ENCODE measurements at regions not wholly inside any gene's neighbourhood (a gene's known extent, or its start where the extent isn't known, plus 50 kb on each side); places are given as distances from the start of the nearest gene placed in this dataset.

GRCh38 chr3:976006-976405, 116.8 kb upstream of the CNTN6 start:
- intact Hi-C loops (cut with micrococcal nuclease; ENCODE audit: unreplicated experiment) = no loop called here
- Histone ChIP-seq H3K4me3 (ENCODE audit: low read depth, low read length, poor library complexity, severe bottlenecking) (no peak overlapping the region), H3K9me3 (ENCODE audit: low read depth, low read length, poor library complexity, severe bottlenecking) (peaks cover 8% of the 10 kb centered on the region), H3K36me3 (ENCODE audit: insufficient read depth, low read length, poor library complexity, severe bottlenecking) (no peaks in the 10 kb centered on the region), H3K27me3 (replicated peaks; ENCODE audit: insufficient read depth, low read depth, low read length, poor library complexity) (no peaks in the 10 kb centered on the region), H3K27ac (ENCODE audit: low read depth, low read length, poor library complexity, severe bottlenecking) (no peak overlapping the region), H3K4me1 (ENCODE audit: insufficient read depth, low read length, poor library complexity, severe bottlenecking) (no peaks in the 10 kb centered on the region)
- CTCF ChIA-PET = no interaction called here
- no peak for DNase-seq (ENCODE audit: low spot score)
- no peak for TF ChIP-seq EZH2 (IDR thresholded peaks at IDR 0.05; ENCODE audit: borderline replicate concordance, low read depth, low read length, poor library complexity, severe bottlenecking)
- TF ChIP-seq CTCF (conservative IDR thresholded peaks at IDR 0.05; ENCODE audit: low read depth, low read length) = no peak
- no TSS peak for BruUV-seq (replicated peaks)
- POLR2A ChIA-PET (ENCODE audit: low non-redundant PET) = no interaction called here

GRCh38 chr3:981156-981555, 111.7 kb upstream of the CNTN6 start:
- no peak for DNase-seq (ENCODE audit: low spot score)

GRCh38 chr3:988785-989184, 104.0 kb upstream of the CNTN6 start:
- no peaks in the 10 kb centered on the region for H3K27me3 ChIP-seq (replicated peaks; ENCODE audit: insufficient read depth, low read depth, low read length, poor library complexity)
- H3K4me1 ChIP-seq (ENCODE audit: insufficient read depth, low read length, poor library complexity, severe bottlenecking) = no peaks in the 10 kb centered on the region
- TF ChIP-seq EZH2 (IDR thresholded peaks at IDR 0.05; ENCODE audit: borderline replicate concordance, low read depth, low read length, poor library complexity, severe bottlenecking) = no peak
- no peak for DNase-seq (ENCODE audit: low spot score)
- no peak overlapping the region for H3K27ac ChIP-seq (ENCODE audit: low read depth, low read length, poor library complexity, severe bottlenecking)
- no peaks in the 10 kb centered on the region for H3K9me3 ChIP-seq (ENCODE audit: low read depth, low read length, poor library complexity, severe bottlenecking)
- H3K36me3 ChIP-seq (ENCODE audit: insufficient read depth, low read length, poor library complexity, severe bottlenecking) = no peaks in the 10 kb centered on the region
- CTCF ChIA-PET = no interaction called here
- POLR2A ChIA-PET (ENCODE audit: low non-redundant PET) = no interaction called here
- intact Hi-C loops (cut with micrococcal nuclease; ENCODE audit: unreplicated experiment) = no loop called here
- no TSS peak for BruUV-seq (replicated peaks)
- no peak overlapping the region for H3K4me3 ChIP-seq (ENCODE audit: low read depth, low read length, poor library complexity, severe bottlenecking)

More at GRCh38 chr3:981156-981555, 111.7 kb upstream of the CNTN6 start:
- Histone ChIP-seq H3K9me3 (ENCODE audit: low read depth, low read length, poor library complexity, severe bottlenecking) (peaks cover 9% of the 10 kb centered on the region), H3K4me3 (ENCODE audit: low read depth, low read length, poor library complexity, severe bottlenecking) (no peak overlapping the region), H3K27me3 (replicated peaks; ENCODE audit: insufficient read depth, low read depth, low read length, poor library complexity) (no peaks in the 10 kb centered on the region), H3K4me1 (ENCODE audit: insufficient read depth, low read length, poor library complexity, severe bottlenecking) (no peaks in the 10 kb centered on the region), H3K36me3 (ENCODE audit: insufficient read depth, low read length, poor library complexity, severe bottlenecking) (no peaks in the 10 kb centered on the region), H3K27ac (ENCODE audit: low read depth, low read length, poor library complexity, severe bottlenecking) (no peak overlapping the region)
- intact Hi-C loops (cut with micrococcal nuclease; ENCODE audit: unreplicated experiment) = no loop called here
- ChIA-PET POLR2A (ENCODE audit: low non-redundant PET) (no interaction called here), CTCF (no interaction called here)
- BruUV-seq (replicated peaks) = no TSS peak
- no peak for TF ChIP-seq CTCF (conservative IDR thresholded peaks at IDR 0.05; ENCODE audit: low read depth, low read length)
- no peak for TF ChIP-seq EZH2 (IDR thresholded peaks at IDR 0.05; ENCODE audit: borderline replicate concordance, low read depth, low read length, poor library complexity, severe bottlenecking)

GRCh38 chr3:992871-993270, 100.0 kb upstream of the CNTN6 start:
- H3K27me3 ChIP-seq (replicated peaks; ENCODE audit: insufficient read depth, low read depth, low read length, poor library complexity) = no peaks in the 10 kb centered on the region
- no peaks in the 10 kb centered on the region for H3K9me3 ChIP-seq (ENCODE audit: low read depth, low read length, poor library complexity, severe bottlenecking)
- no peak for TF ChIP-seq EZH2 (IDR thresholded peaks at IDR 0.05; ENCODE audit: borderline replicate concordance, low read depth, low read length, poor library complexity, severe bottlenecking)
- TF ChIP-seq CTCF (conservative IDR thresholded peaks at IDR 0.05; ENCODE audit: low read depth, low read length) = no peak
- H3K36me3 ChIP-seq (ENCODE audit: insufficient read depth, low read length, poor library complexity, severe bottlenecking) = no peaks in the 10 kb centered on the region
- intact Hi-C loops (cut with micrococcal nuclease; ENCODE audit: unreplicated experiment) = no loop called here
- ChIA-PET POLR2A (ENCODE audit: low non-redundant PET) (no interaction called here), CTCF (no interaction called here)
- no peaks in the 10 kb centered on the region for H3K4me1 ChIP-seq (ENCODE audit: insufficient read depth, low read length, poor library complexity, severe bottlenecking)
- no peak overlapping the region for H3K27ac ChIP-seq (ENCODE audit: low read depth, low read length, poor library complexity, severe bottlenecking)
- H3K4me3 ChIP-seq (ENCODE audit: low read depth, low read length, poor library complexity, severe bottlenecking) = no peak overlapping the region
- no TSS peak for BruUV-seq (replicated peaks)
- DNase-seq (ENCODE audit: low spot score) = no peak
